ENCODE measurements at regions not wholly inside any gene's neighbourhood (a gene's known extent, or its start where the extent isn't known, plus 50 kb on each side); places are given as distances from the start of the nearest gene placed in this dataset.

DNA sequence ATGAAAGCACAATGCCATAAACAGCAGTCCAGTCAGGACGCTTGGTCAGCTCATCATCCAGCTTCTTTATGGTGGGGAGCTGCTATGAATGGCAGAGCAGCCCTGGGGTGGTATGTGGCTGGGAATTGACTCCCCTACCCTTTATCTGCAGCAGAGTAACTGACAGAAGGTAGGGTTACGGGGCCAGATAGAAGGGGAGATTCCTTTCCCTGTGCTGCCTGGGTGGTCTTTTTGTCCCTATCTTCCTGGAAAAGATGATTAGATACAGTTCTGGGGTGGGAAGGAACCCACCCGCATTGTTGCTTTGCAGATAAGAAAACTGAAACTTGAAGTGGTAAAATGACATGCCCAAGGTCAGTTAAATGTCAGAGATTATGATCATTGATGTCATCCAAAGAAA is 405.5 kb downstream of the ARHGEF28 start:
- Histone ChIP-seq H3K4me1 (ENCODE audit: insufficient read depth, low read length) (peaks cover 4% of the 10 kb centered on the region), H3K9me3 (ENCODE audit: low read depth, low read length) (no peaks in the 10 kb centered on the region), H3K4me3 (ENCODE audit: low read length) (no peak overlapping the region), H3K27me3 (ENCODE audit: insufficient read depth, low read length) (no peaks in the 10 kb centered on the region)

- H3K9me3 ChIP-seq (ENCODE audit: low read depth, low read length), result no peaks in the 10 kb centered on the region
- peaks cover 3% of the 10 kb centered on the region for H3K4me1 ChIP-seq (ENCODE audit: insufficient read depth, low read length)
- no peak overlapping the region for H3K4me3 ChIP-seq (ENCODE audit: low read length)
- no peaks in the 10 kb centered on the region for H3K27me3 ChIP-seq (ENCODE audit: insufficient read depth, low read length)
Observed at GRCh38 chr5:74030821-74031220, 404.8 kb downstream of the ARHGEF28 start.

DNA sequence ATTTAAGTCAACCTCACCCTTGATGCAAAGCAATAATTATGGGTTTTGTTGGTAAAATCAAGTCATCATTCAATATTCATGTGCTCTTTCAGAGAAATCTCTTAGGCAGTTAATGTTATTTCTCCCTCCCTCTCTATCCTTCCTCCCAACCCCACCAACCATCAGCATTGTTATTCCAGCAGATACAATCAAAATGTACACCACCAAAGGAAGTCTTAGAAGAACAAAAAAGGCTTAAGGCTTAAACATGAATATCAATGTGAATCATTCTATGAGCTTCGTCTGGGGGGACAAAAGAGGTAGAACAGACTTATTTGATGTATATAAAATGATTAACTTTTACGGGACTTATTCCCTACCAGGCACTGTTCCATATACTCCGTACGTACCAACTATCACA is 404.4 kb downstream of the ARHGEF28 start:
- Histone ChIP-seq H3K4me3 (ENCODE audit: low read length) (no peak overlapping the region), H3K27me3 (ENCODE audit: insufficient read depth, low read length) (no peaks in the 10 kb centered on the region), H3K4me1 (ENCODE audit: insufficient read depth, low read length) (no peaks in the 10 kb centered on the region), H3K9me3 (ENCODE audit: low read depth, low read length) (no peaks in the 10 kb centered on the region)

DNA sequence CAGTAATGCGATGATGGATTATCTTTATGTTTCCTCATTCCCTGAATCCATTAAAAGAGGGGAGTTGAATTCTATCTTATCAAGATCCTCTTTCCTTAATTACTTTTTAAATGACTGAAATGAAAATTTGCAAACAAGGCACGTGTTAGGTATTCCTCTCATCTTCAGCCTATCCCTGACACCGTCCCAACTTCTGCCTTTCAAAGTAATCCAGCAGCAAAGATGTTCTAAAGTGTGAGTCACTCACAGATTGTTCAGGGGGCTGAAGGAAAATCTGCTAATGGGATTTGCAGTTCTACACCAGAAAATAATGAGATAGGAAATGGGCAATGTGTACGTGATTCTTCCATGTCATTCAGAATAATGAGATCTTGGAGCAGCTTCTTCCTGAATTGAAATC is 403.0 kb downstream of the ARHGEF28 start:
- no peaks in the 10 kb centered on the region for H3K27me3 ChIP-seq (ENCODE audit: insufficient read depth, low read length)
- no peak overlapping the region for H3K4me3 ChIP-seq (ENCODE audit: low read length)
- no peaks in the 10 kb centered on the region for H3K9me3 ChIP-seq (ENCODE audit: low read depth, low read length)
- no peaks in the 10 kb centered on the region for H3K4me1 ChIP-seq (ENCODE audit: insufficient read depth, low read length)

DNA sequence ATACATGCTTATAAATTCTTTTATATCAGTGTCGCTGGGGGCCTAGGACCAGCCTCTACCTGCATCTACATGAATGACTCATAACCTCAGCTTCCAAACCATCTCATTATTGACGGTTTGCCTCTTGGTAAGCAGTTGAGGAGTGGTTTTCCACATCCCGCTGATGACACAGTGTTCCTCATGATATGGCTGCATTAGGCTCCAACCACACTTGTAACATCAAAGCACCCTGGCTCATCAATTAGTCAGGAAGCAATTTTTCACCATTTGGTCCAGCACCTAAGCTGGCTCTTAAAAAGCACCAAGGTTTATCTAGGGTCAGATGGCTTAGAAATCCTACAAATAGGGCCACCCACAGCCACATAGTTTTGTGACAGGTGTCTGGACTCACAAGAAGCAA is 402.4 kb downstream of the ARHGEF28 start:
- no peak overlapping the region for H3K4me3 ChIP-seq (ENCODE audit: low read length)
- no peaks in the 10 kb centered on the region for H3K4me1 ChIP-seq (ENCODE audit: insufficient read depth, low read length)
- no peaks in the 10 kb centered on the region for H3K9me3 ChIP-seq (ENCODE audit: low read depth, low read length)
- no peaks in the 10 kb centered on the region for H3K27me3 ChIP-seq (ENCODE audit: insufficient read depth, low read length)

- H3K27me3 ChIP-seq (ENCODE audit: insufficient read depth, low read length), result no peaks in the 10 kb centered on the region
- no peak overlapping the region for H3K4me3 ChIP-seq (ENCODE audit: low read length)
- H3K4me1 ChIP-seq (ENCODE audit: insufficient read depth, low read length), result no peaks in the 10 kb centered on the region
- H3K9me3 ChIP-seq (ENCODE audit: low read depth, low read length), result no peaks in the 10 kb centered on the region
Observed at GRCh38 chr5:74027732-74028338, 401.8 kb downstream of the ARHGEF28 start.

- Histone ChIP-seq H3K27me3 (ENCODE audit: insufficient read depth, low read length) (no peaks in the 10 kb centered on the region), H3K4me3 (ENCODE audit: low read length) (no peak overlapping the region), H3K9me3 (ENCODE audit: low read depth, low read length) (no peaks in the 10 kb centered on the region), H3K4me1 (ENCODE audit: insufficient read depth, low read length) (no peaks in the 10 kb centered on the region)
Observed at GRCh38 chr5:74026310-74026709, 400.3 kb downstream of the ARHGEF28 start.

DNA sequence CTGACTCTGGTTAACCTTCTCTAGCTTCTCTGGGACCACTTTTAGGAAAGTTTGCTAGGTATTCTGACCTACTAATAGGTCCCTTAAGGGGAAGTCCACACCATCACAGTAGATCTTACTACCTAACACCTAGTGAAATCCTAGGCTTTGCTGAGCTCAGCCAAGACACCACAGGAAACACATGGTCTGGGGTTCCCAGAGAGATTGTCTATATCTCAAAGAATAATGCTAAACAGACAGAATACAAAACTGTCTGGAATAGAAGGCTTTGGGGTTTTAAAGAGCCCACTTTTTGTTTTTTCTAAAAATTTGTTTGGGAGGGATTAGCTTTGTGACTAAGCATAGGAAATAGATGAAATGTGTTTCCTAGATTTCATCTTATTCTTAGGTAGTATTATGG is 395.1 kb downstream of the ARHGEF28 start:
- no peak overlapping the region for H3K4me3 ChIP-seq (ENCODE audit: low read length)

DNA sequence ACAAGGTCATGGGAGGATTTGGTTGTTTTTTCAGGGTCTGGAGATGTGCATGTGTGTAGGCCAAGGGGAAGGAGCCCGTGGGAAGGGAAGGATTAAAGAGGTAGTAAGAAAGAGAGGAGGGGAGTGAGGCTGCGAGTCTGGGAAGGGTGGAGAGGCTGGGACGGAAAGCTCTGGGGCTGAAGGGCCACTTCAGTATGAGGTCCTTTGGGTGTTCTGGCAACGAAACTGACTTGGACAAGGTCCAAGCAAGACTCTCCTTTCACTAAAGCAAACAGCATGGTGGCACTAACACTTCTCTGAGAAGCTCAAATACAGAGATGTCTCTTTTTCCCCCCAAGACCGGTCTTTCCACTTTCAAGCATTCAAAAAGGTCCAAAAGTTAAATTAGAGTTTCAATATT is 394.5 kb downstream of the ARHGEF28 start:
- no peaks in the 10 kb centered on the region for H3K9me3 ChIP-seq (ENCODE audit: low read depth, low read length)
- H3K4me1 ChIP-seq (ENCODE audit: insufficient read depth, low read length), result no peaks in the 10 kb centered on the region
- no peaks in the 10 kb centered on the region for H3K27me3 ChIP-seq (ENCODE audit: insufficient read depth, low read length)
- H3K4me3 ChIP-seq (ENCODE audit: low read length), result no peak overlapping the region

More for the DNA sequence above, 395.1 kb downstream of the ARHGEF28 start:
- no peaks in the 10 kb centered on the region for H3K4me1 ChIP-seq (ENCODE audit: insufficient read depth, low read length)
- no peaks in the 10 kb centered on the region for H3K9me3 ChIP-seq (ENCODE audit: low read depth, low read length)
- H3K27me3 ChIP-seq (ENCODE audit: insufficient read depth, low read length), result no peaks in the 10 kb centered on the region

DNA sequence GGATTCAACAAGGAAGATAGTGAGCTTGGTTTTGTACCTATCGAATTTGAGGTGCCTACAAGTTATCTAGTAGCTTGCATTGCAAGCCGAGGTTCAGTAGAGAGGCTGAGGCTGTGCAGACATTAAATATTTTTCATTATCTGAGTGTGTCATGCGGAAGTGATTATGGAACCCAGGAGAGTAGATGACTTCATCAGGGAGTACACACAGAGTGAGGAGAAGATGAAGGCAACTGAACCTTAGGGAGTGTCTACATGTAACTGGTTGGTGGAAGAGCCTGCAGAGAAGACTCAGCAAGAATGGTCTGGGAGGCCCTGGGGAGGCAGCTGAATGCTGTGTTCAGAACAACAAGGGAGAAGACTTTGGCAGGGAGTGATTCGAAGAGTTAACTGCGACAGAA is 393.9 kb downstream of the ARHGEF28 start:
- Histone ChIP-seq H3K4me3 (ENCODE audit: low read length) (no peak overlapping the region), H3K9me3 (ENCODE audit: low read depth, low read length) (no peaks in the 10 kb centered on the region), H3K4me1 (ENCODE audit: insufficient read depth, low read length) (no peaks in the 10 kb centered on the region), H3K27me3 (ENCODE audit: insufficient read depth, low read length) (no peaks in the 10 kb centered on the region)

- Histone ChIP-seq H3K9me3 (ENCODE audit: low read depth, low read length) (no peaks in the 10 kb centered on the region), H3K4me3 (ENCODE audit: low read length) (no peak overlapping the region), H3K4me1 (ENCODE audit: insufficient read depth, low read length) (no peaks in the 10 kb centered on the region), H3K27me3 (ENCODE audit: insufficient read depth, low read length) (no peaks in the 10 kb centered on the region)
Observed at GRCh38 chr5:74017786-74018211, 391.8 kb downstream of the ARHGEF28 start.

- Histone ChIP-seq H3K9me3 (ENCODE audit: low read depth, low read length) (no peaks in the 10 kb centered on the region), H3K27me3 (ENCODE audit: insufficient read depth, low read length) (no peaks in the 10 kb centered on the region), H3K4me1 (ENCODE audit: insufficient read depth, low read length) (no peaks in the 10 kb centered on the region), H3K4me3 (ENCODE audit: low read length) (no peak overlapping the region)
Observed at GRCh38 chr5:74017112-74017511, 391.1 kb downstream of the ARHGEF28 start.

DNA sequence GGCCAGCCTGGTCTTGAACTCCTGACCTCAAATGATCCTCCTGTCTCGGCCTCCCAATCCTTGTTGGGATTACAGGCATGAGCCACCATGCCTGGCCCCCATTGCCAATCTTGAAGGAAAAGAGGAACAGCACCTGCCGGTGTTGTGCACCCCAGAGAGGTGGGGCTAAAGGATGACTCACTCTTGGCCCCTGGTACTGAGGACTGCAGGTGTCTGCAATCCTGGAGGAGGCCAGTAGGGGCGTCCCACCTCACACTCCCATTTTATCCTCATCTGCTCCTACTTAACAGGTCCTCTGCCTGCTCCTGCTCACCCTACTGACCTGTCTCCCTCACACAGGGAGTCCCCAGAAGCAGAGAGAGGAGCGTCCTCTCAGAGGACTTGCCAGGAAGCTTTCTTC is 390.4 kb downstream of the ARHGEF28 start:
- Histone ChIP-seq H3K9me3 (ENCODE audit: low read depth, low read length) (no peaks in the 10 kb centered on the region), H3K27me3 (ENCODE audit: insufficient read depth, low read length) (no peaks in the 10 kb centered on the region), H3K4me1 (ENCODE audit: insufficient read depth, low read length) (no peaks in the 10 kb centered on the region)

DNA sequence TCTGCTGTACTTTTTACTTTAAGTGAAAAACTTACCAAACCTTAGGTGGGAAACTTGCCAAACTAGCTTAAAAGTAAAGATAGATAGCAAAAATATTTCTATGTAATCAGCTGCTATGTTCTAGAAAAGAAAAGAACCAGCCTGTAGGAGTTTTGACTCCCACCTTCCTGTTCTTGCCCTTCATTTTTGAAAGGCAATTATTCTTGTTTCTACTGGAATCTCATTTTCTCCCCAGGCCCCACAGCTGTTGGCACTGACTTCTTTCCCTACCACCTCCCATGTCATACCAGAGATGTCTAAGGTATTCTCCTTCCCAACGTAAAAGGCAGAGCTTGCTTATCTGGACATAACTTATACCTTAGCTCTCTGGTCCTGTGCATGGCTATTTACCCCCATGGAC is 389.7 kb downstream of the ARHGEF28 start:
- Histone ChIP-seq H3K4me3 (ENCODE audit: low read length) (no peak overlapping the region), H3K27me3 (ENCODE audit: insufficient read depth, low read length) (peaks cover 4% of the 10 kb centered on the region), H3K4me1 (ENCODE audit: insufficient read depth, low read length) (no peaks in the 10 kb centered on the region), H3K9me3 (ENCODE audit: low read depth, low read length) (no peaks in the 10 kb centered on the region)

More for the DNA sequence above, 390.4 kb downstream of the ARHGEF28 start:
- no peak overlapping the region for H3K4me3 ChIP-seq (ENCODE audit: low read length)

- Histone ChIP-seq H3K27me3 (ENCODE audit: insufficient read depth, low read length) (peaks cover 4% of the 10 kb centered on the region), H3K4me1 (ENCODE audit: insufficient read depth, low read length) (no peaks in the 10 kb centered on the region), H3K4me3 (ENCODE audit: low read length) (no peak overlapping the region), H3K9me3 (ENCODE audit: low read depth, low read length) (no peaks in the 10 kb centered on the region)
Observed at GRCh38 chr5:74013222-74013621, 387.2 kb downstream of the ARHGEF28 start.

DNA sequence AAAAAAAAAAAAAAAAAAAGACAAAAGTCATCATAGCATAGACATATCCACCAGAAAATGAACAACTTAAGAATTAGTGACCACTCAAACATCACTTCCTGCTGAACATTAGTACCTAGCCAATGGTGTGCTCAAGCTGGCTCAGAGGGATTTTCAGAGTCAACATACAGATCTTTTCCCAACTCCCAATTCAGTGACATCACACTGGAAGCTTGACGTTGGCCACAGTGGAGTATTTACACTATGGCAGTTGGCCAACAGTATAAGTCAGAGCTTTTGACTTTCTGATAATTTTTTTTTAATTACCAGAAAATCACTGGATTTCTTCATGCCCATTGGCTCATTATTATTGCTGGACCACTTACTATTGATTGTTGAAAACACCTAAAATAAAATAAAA is 383.5 kb downstream of the ARHGEF28 start:
- H3K4me1 ChIP-seq (ENCODE audit: insufficient read depth, low read length), result no peaks in the 10 kb centered on the region
- H3K9me3 ChIP-seq (ENCODE audit: low read depth, low read length), result no peaks in the 10 kb centered on the region
- H3K27me3 ChIP-seq (ENCODE audit: insufficient read depth, low read length), result peaks cover 4% of the 10 kb centered on the region
- H3K4me3 ChIP-seq (ENCODE audit: low read length), result no peak overlapping the region
